ENCODE measurements at regions not wholly inside any gene's neighbourhood (a gene's known extent, or its start where the extent isn't known, plus 50 kb on each side); places are given as distances from the start of the nearest gene placed in this dataset.
"Not testable (repeated sequence)": the region's sequence is repeated elsewhere in the genome, so short reads cannot be mapped to it uniquely, and the experiment has no call there.

DNA sequence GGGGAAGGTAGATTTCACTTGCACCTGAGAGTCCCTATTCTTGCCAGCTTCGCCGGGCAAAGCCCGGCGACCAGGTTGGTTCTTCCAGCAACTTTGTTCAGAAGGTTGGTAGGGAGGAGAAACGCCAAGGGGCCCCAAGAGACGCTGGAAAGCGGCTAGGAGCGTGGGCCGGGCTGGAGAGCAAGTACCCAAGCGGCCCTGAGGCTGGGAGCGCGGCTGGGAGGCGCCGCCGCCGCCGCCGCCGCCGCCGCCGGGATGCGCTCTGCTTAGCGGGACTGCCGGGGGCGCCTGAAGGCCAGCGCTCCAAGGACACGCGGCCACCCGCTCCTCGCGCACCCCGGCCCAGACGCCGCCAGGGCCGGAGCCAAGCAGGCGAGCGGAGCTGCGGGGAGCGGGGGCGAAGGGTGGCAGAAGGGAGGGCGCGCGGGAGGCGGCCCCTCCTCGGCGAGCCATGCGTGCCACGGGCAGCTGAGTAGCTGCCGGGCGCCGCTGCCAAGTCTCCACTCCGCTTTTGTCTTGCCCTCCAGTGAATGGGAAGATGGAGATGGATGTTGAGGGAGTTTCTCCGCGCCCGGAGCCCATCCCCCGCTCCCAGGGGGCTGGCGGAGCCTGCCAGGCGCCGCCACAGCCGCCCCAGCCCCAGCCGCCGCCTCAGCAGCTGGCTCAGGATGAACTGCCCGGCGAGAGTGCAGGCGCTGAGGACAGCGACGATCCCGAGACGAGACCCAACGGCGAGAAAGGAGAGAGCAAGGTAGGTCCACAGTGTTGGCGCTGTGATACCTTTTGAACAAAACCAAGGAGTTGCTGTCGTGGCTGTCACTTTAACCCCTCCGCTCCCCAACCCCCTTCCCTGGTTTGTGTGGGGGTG, 227.4 kb upstream of the AZI2 start:
- no peak for DNase-seq

DNA sequence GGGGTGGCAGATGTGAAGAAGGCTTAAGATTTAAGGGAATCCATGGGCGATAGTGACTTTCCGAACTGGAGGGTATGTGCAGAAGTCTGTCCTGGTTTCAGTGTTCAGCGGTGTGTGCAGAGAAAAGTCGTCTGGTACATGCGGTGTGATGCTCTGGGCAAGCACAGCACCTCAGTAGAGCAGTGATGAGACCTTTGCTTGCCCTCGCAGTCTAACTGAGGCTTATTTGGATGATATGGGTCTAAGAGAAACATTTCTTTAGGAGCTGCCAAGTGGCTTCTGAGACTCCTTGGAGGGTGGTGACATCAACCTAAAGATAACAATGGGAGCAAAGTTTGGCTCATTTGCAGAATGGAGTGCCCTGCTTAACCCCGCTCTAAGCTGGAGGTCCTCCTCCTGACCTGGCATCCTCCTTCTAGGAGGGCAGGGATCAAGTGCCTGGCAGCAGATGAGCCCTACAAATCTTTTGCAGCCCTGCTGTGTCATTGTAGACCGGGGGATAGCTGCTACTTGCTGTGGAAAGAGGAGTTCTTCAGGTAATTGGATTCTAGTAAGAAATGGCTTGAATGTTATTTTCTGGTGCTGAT, 228.1 kb upstream of the AZI2 start:
- DNase-seq: no peak

- DNase-seq: no peak
Measured at GRCh38 chr3:28577941-28578500, 229.4 kb upstream of the AZI2 start.

- DNase-seq: no peak
Measured at GRCh38 chr3:28586325-28586724, 237.7 kb upstream of the AZI2 start.

GRCh38 chr3:28587723-28588122, 239.1 kb upstream of the AZI2 start:
- DNase-seq: no peak

- DNase-seq: no peak
Measured at GRCh38 chr3:28590216-28590615, 241.6 kb upstream of the AZI2 start.

DNA sequence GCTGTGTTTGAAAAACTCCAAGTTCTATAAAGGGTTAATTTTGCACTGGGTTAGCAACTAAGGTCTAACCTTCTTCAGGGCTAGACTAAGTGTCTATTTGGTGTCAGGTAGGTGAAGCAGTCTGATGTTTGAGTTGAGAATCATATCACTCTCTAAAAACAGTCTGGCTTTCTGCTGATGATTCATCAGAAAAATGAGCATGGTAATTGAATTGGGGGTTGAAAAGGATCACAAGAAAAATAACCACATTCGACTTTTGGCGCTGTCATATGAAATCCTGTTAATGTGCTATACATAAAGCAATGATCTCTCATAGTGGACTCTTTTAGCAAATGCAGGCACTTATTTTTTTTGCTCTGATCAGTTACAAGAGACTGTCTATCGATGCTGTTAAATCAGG, 242.2 kb upstream of the AZI2 start:
- DNase-seq: no peak

DNA sequence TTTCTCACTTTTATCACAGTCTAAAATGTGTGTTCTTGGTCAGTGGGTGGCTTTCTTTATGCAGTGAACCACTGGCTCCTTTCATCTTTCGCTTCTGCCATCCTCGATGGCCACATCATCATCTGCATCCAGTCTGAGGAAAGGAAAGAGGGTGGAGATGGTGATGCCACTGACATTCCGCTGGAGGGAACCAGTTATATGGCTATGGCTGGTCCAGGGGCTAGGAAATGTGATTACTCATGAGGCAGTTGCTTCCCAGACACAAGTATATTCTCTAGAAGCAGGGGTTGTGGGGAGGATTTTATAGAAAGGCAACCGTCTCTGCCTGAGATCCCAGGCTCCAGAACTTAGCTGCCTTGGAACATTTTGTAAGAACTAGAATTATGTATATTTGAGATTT, 246.7 kb upstream of the AZI2 start:
- DNase-seq: no peak

DNA sequence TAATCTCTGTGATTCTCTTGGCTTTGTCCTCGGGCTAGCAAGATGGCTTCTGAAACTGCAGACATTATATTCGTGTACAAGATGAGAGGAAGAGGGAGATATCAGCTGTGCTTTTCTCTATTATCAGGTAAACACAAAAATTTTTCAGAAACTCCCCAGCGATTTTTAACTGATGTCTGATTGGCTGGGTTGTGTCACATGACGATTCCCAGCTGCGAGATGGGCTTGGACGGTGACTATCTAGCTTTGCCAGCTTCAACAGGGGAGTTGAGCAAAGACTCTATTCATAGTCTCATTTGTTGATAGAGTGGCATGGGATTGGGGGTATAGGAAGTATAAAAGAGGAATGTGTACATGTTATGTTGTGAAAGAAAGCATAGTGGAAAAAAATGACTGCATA, 248.8 kb upstream of the AZI2 start:
- no peak for DNase-seq

GRCh38 chr3:28598165-28598564, 249.5 kb upstream of the AZI2 start:
- DNase-seq: no peak

- no peak for DNase-seq
Measured at GRCh38 chr3:28601291-28601690, 252.7 kb upstream of the AZI2 start.

GRCh38 chr3:28606283-28606682, 257.7 kb upstream of the AZI2 start:
- no peak for DNase-seq

GRCh38 chr3:28612232-28612631, 263.6 kb upstream of the AZI2 start:
- DNase-seq: no peak

GRCh38 chr3:28613511-28614106, 265.0 kb upstream of the AZI2 start:
- DNase-seq: no peak

DNA sequence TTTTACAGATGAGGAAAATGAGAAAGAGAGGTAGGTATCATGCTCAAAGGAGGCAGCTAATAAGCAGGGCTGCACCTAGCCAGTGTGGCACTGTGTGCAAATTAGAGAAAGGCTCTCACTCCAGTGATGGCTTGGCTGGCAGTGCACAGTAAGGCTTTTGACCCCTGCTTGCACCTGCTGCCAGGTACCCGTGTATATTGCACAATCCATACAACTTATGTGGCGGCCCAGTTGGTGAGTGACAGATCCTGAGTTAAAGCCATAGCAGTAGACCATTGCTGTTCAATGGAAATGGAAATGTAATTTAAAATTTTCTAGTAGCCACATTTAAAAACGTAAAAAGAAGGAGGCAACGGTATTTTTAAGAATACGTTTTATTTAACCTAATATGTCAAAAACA, 266.4 kb upstream of the AZI2 start:
- no peak for DNase-seq

- DNase-seq: no peak
Measured at GRCh38 chr3:28615971-28616370, 267.3 kb upstream of the AZI2 start.

GRCh38 chr3:28617821-28618220, 269.2 kb upstream of the AZI2 start:
- no peak for DNase-seq

DNA sequence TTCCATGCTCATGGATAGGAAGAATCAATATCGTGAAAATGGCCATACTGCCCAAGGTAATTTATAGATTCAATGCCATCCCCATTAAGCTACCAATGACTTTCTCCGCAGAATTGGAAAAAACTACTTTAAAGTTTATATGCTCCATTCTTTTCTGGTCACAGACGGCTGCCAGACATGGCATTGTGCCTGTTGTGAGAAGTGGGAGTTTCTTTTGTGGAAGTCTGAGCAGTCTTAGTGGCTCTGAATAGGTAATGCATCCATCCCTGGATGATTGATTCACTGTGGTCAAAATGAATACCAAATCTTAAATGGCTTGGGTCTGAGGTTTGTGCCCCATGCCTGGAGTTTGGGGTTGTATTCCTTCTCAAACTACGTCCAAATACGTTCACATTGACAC, 274.5 kb upstream of the AZI2 start:
- no peak for DNase-seq

DNA sequence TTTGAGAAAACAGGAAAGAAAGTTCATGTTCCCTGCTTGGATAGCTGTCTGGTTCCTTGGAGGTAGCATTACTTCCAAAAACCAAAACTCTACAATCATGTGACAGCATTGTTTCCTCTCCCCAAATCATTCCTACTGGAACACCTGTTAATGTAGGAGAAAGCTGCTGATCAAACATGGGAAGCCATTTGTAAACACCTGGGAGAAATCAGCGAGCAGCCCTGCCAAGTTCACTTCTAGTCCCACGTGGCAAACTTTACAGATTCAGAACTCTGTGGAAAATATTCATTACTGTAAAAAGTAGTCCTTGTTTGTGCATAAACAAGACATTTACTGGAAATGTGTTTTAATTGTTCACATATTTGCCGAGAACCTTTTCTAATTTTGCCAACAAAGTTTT, 275.5 kb upstream of the AZI2 start:
- no peak for DNase-seq

- not testable (repeated sequence) for DNase-seq
Measured at GRCh38 chr3:28627843-28628242, 279.2 kb upstream of the AZI2 start.

DNA sequence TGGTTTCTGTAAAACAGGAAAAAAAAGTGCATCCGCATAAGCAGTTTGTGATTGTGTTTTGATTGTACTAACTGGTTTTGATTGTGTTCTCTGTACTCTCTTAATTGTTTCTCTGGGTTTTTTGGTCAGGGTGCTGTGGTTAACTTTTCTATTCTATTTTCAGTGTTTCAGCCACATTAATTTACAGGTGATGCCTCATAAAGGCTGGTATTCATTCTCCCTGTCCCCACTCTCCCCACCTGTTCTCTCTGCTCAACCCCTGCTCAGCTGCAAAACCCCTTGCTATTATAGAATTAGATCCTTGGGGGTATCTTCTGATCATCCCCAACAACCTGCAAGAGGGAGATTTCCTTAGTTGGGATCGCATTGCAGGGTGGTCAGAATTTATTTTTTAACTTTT, 285.4 kb upstream of the AZI2 start:
- DNase-seq: no peak

GRCh38 chr3:28637742-28638141, 289.1 kb upstream of the AZI2 start:
- DNase-seq: no peak

DNA sequence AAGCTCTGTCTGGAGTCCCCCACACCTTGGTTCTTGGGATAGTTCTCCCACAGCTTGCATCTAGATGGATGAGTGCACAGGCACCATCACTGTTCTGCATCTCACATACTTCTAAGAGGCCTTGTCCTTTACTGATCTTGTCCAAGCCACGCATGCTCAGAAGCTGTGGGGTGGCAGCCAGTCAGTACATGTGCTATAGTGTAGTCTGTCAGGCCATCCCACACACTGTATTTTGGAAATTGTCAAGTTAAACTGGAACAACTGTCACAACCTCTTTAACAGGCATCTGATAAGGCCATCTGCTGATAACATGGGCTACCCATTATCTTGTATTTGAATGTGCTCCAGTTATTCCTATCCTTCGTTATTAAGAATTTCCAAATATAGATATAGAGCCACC, 296.5 kb upstream of the AZI2 start:
- DNase-seq: no peak

- DNase-seq: no peak
Measured at GRCh38 chr3:28646435-28646834, 297.8 kb upstream of the AZI2 start.
